ENCODE measurements at regions not wholly inside any gene's neighbourhood (a gene's known extent, or its start where the extent isn't known, plus 50 kb on each side); places are given as distances from the start of the nearest gene placed in this dataset.

DNA sequence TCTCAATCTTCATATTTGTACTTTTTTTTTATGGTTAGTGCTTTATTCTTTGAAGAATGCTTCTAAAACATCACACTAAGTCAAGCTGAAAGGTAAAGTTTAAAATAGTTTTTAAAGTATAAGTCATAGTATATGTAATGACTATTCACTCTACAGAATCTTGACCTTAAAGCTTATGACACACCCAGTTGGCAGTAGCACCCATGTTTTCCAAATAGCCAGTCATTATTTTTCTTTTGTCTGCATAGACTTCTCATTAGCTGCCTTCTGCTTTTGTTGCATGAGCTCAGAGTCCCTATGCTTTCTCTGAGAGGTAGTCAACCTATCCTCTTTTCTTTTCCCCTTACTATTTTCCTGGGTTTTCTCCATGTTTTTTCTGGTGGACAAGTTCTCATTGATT is 231.5 kb downstream of the PCDH18 start:
- TF ChIP-seq, protein P1, sequence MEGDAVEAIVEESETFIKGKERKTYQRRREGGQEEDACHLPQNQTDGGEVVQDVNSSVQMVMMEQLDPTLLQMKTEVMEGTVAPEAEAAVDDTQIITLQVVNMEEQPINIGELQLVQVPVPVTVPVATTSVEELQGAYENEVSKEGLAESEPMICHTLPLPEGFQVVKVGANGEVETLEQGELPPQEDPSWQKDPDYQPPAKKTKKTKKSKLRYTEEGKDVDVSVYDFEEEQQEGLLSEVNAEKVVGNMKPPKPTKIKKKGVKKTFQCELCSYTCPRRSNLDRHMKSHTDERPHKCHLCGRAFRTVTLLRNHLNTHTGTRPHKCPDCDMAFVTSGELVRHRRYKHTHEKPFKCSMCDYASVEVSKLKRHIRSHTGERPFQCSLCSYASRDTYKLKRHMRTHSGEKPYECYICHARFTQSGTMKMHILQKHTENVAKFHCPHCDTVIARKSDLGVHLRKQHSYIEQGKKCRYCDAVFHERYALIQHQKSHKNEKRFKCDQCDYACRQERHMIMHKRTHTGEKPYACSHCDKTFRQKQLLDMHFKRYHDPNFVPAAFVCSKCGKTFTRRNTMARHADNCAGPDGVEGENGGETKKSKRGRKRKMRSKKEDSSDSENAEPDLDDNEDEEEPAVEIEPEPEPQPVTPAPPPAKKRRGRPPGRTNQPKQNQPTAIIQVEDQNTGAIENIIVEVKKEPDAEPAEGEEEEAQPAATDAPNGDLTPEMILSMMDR (IDR thresholded peaks at IDR 0.05), result no peak
- no peak for TF ChIP-seq EZH2 (IDR thresholded peaks at IDR 0.05)
